GM20000 (cell line): ENCODE measurements at regions not wholly inside any gene's neighbourhood (a gene's known extent, or its start where the extent isn't known, plus 50 kb on each side); places are given as distances from the start of the nearest gene placed in this dataset.

Experiments used
- DNase-seq: peaks from one replicate; pipeline ENCODE4 v3.0.0; 2012; ENCODE audit warnings: low spot score
- TF ChIP-seq, protein P1 (sequence below): IDR thresholded peaks from 2 replicates; pipeline ENCODE4 v1.5.1; 2012; ENCODE audit warnings: mild to moderate bottlenecking, control low read depth; ENCODE audit errors: extremely low read depth, missing control alignments

GRCh38 chr21:23402929-23403520 lies 2204.3 kb downstream of the MRPL39 start:
- TF ChIP-seq, protein P1, sequence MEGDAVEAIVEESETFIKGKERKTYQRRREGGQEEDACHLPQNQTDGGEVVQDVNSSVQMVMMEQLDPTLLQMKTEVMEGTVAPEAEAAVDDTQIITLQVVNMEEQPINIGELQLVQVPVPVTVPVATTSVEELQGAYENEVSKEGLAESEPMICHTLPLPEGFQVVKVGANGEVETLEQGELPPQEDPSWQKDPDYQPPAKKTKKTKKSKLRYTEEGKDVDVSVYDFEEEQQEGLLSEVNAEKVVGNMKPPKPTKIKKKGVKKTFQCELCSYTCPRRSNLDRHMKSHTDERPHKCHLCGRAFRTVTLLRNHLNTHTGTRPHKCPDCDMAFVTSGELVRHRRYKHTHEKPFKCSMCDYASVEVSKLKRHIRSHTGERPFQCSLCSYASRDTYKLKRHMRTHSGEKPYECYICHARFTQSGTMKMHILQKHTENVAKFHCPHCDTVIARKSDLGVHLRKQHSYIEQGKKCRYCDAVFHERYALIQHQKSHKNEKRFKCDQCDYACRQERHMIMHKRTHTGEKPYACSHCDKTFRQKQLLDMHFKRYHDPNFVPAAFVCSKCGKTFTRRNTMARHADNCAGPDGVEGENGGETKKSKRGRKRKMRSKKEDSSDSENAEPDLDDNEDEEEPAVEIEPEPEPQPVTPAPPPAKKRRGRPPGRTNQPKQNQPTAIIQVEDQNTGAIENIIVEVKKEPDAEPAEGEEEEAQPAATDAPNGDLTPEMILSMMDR = no peak
- DNase-seq = no peak

DNA sequence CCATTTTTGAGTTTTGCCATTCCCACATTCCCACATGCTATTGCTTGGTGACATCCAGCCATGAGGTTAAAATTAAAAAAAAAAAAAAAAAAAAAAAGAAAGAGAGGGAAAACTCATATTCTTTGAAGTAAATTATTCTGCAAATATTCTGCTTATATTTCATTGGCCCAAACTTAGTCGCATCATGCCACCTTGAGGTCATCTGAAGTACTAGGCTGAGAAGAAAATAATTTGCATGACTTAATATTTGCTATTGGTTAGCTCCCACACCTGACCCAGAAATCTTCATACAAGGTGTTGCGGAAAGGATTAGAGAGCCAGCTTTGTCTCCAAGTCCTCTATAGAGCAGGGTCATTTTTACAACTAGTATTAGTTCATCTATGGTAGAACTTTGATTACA lies 2206.0 kb downstream of the MRPL39 start:
- TF ChIP-seq, protein P1 = no peak
- no peak for DNase-seq

GRCh38 chr21:23398726-23399125 lies 2208.6 kb downstream of the MRPL39 start:
- TF ChIP-seq, protein P1 = no peak

DNA sequence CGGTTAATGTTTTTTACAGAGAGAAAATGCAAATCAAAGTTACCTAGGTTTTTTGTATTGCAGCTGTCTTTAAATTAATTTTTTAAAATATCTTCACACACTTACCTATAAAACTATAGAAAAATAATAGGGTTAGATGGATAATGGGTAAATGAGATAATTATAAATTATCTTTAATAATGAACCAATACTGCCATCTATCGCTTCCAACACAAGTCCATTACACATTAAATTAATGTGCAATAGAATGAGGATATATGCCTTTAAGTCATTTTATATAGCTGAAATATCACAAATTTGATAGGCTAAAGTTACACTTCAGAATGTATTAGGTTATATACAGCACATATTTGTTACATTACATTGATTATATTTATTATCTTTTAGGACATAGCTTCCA lies 2212.8 kb downstream of the MRPL39 start:
- TF ChIP-seq, protein P1 = no peak
- no peak for DNase-seq

More at GRCh38 chr21:23398726-23399125, 2208.6 kb downstream of the MRPL39 start:
- no peak for DNase-seq

DNA sequence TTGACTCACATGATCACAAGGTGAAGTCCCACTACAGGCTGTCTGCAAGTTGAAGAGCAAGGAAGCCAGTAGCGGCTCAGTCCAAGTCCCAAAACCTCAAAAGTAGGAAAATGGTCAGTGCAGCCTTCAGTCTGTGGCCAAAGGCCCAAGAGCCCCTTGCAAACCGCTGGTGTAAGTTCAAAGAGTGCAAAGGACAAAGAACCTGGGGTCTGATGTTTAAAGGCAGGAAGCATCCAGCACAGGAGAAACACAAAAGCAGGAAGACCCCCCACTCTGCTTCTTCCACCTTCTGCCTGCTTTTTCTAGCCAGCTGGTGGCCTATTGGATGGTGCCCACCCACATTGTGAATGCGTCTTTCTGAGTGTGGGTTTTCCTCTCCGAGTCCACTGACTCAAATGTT lies 2222.6 kb downstream of the MRPL39 start:
- TF ChIP-seq, protein P1 = no peak
- DNase-seq = no peak

GRCh38 chr21:23374155-23374554 lies 2233.1 kb downstream of the MRPL39 start:
- TF ChIP-seq, protein P1 = no peak
- no peak for DNase-seq

DNA sequence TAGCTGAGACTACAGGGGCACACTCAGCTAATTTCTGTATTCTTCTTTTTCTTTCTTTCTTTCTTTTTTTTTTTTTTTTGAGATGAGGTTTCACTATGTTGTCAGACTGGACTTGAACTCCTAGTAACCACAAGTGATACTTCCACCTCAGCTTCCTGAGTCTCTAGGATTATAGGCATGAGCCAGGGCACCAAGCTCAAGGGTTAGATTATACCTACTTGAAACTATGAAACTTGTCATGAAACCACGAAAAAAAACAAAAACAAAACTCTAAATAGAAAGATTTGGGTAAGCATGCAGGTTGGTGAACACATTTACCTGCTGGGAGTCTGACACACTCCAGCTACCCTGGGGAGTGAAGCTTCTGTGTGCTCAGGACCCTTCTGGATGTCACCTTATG lies 2250.4 kb downstream of the MRPL39 start:
- TF ChIP-seq, protein P1 = no peak
- no peak for DNase-seq
